ENCODE measurements at regions not wholly inside any gene's neighbourhood (a gene's known extent, or its start where the extent isn't known, plus 50 kb on each side); places are given as distances from the start of the nearest gene placed in this dataset.
A peak's percentile ranks its signal among the peaks of the same experiment; 100 is the strongest.

DNA sequence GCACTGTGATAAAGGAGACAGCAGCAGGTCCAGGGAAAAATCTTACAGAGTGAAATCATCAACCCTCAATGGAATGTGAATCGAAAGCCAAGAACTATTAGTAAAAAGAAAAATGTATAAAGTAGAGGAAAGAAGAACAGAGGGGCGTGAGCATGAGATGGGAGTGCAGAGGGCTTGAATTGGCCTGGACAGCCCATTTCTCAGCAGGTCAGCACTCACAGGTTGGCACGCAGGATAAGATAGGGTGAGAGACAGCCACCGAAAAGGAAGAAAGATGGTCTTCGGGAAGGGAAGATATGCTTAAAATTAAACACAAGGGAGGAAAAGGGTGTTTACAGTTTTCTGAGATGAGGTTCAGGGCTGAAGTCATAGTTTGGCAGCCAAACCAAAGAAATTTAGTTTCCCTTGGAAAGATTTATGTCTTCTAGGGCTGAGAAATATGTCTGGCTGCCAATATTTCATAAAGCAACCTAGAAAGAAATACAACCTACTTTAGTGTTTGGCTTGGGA is 524.7 kb downstream of the SPATA31D1 start:
- peak; percentile 47 for DNase-seq (ENCODE audit: low read depth)
- no peak overlapping the region for H3K4me3 ChIP-seq (ENCODE audit: low read depth, low read length)

DNA sequence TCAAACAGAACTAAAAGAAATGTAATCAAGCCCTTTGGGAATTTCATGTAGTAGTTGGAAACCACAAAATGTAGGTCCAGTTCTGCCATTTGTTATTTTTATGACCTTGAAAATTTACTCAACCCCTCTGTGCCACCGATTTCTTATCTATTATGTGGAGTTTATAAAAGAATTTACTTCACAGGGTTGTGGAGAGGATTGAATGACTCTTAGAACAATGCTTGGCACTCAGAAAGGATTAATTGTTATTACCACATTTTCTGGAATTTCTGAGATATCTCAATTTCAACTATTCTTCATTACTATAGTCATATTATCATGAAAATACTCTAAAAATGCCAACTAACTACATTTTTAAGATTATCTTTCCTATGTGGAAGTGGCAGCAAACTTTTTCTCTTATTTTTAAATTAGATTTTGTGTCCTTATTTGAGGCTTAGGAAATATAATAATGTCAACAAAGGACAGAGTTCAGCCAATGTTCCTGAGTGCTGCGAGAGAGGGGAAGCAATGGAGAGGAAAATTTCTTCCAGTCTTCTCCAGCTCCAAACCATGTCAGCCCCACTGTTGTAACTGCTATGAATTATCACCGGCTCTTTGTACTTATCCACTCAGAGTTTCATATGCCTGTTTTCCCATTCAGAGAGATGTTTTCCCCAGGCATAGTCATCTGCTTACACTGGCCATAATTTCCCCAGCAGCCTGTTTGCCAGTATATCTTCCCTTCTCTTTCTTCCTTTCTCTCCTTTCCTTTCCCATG is 525.6 kb downstream of the SPATA31D1 start:
- no peak overlapping the region for H3K4me3 ChIP-seq (ENCODE audit: low read depth, low read length)
- TF ChIP-seq, protein P1, sequence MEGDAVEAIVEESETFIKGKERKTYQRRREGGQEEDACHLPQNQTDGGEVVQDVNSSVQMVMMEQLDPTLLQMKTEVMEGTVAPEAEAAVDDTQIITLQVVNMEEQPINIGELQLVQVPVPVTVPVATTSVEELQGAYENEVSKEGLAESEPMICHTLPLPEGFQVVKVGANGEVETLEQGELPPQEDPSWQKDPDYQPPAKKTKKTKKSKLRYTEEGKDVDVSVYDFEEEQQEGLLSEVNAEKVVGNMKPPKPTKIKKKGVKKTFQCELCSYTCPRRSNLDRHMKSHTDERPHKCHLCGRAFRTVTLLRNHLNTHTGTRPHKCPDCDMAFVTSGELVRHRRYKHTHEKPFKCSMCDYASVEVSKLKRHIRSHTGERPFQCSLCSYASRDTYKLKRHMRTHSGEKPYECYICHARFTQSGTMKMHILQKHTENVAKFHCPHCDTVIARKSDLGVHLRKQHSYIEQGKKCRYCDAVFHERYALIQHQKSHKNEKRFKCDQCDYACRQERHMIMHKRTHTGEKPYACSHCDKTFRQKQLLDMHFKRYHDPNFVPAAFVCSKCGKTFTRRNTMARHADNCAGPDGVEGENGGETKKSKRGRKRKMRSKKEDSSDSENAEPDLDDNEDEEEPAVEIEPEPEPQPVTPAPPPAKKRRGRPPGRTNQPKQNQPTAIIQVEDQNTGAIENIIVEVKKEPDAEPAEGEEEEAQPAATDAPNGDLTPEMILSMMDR (IDR thresholded peaks at IDR 0.05; ENCODE audit: insufficient read depth, low read depth, low read length), result no peak
- DNase-seq (ENCODE audit: low read depth), result no peak

More for the DNA sequence above, 524.7 kb downstream of the SPATA31D1 start:
- TF ChIP-seq, protein P1 (IDR thresholded peaks at IDR 0.05; ENCODE audit: insufficient read depth, low read depth, low read length), result no peak

DNA sequence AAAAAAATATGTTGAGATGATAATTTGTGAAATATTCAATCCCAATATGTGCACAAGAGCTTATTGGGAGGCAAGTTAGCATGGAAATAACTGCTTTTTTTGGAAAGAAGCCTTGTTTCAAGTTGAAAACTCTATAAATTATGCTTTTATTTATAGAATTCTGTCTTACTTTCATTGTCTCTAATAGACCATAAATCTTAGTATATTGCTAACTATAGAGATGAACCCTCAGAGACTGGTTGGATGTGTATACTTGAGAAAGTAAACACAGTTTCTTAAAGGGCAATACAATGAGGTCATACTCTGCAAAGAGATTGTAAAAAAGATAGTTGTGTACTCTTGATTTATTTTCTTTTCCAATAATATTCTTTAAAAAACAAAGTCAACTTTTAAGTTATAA is 530.3 kb downstream of the SPATA31D1 start:
- DNase-seq (ENCODE audit: low read depth), result no peak
- H3K4me3 ChIP-seq (ENCODE audit: low read depth, low read length), result no peak overlapping the region
- TF ChIP-seq, protein P1 (IDR thresholded peaks at IDR 0.05; ENCODE audit: insufficient read depth, low read depth, low read length), result no peak

DNA sequence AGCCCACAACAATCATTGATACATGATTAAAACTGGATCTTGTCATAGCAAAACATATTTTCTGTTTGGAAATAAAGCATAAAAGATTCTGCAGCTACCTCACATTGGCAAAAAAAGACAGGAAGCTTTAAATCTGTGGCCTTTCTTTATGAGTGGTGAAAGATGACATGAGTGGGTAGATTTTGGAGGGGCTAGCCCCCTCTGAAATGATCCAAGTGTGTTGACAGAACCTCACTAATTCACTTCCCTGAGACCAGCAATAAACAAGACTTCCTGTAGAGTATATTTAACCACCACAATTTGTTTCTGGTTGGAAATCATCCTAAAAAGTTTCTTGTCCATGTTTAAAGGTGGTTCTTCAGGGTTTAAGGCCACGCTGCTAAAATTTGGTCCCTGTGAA is 530.8 kb downstream of the SPATA31D1 start:
- TF ChIP-seq, protein P1 (IDR thresholded peaks at IDR 0.05; ENCODE audit: insufficient read depth, low read depth, low read length), result no peak
- H3K4me3 ChIP-seq (ENCODE audit: low read depth, low read length), result no peak overlapping the region
- no peak for DNase-seq (ENCODE audit: low read depth)

DNA sequence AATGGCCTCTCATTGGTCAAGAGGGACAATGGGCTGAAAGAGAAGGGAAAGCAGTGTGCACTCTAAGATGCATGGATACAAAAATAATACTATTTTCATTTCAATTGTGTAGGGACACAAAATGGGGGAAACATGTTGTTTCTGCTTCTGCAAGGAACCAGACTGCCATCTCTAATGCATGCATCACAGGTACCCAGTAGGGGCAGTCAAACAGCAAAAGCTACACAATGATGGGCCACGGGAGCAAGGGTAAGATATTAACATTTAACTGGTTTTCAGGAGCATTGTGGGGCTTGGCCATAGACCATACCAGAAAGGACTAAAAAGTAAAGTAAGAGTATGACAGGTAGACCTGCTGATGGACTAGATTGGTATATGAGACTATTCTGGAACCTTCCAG is 535.8 kb downstream of the SPATA31D1 start:
- TF ChIP-seq, protein P1 (IDR thresholded peaks at IDR 0.05; ENCODE audit: insufficient read depth, low read depth, low read length), result no peak
- no peak for DNase-seq (ENCODE audit: low read depth)
- H3K4me3 ChIP-seq (ENCODE audit: low read depth, low read length), result no peak overlapping the region

DNA sequence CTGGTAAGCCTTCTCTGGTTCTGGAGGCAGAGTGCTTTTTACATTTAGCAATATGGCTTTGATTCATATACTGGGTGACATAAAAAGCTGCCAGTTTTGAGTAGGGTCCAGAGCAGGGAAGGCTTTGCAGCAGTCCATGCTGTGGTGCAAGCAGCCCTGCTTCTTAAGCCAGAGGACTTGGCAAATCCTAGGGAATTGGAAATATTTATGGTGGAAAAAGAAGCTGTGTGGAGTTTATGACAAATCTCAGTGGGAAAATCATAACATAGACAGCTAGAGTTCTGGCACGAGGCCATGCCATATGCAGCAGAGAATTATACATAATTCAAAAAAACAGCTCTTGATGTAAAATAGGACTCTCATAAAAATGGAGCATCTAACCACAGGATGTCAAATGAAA is 536.4 kb downstream of the RASEF start:
- no peak for DNase-seq (ENCODE audit: low read depth)
- H3K4me3 ChIP-seq (ENCODE audit: low read depth, low read length), result no peak overlapping the region
- TF ChIP-seq, protein P1 (IDR thresholded peaks at IDR 0.05; ENCODE audit: insufficient read depth, low read depth, low read length), result no peak

Measured in fibroblast of villous mesenchyme (primary cell).